ENCODE measurements at regions not wholly inside any gene's neighbourhood (a gene's known extent, or its start where the extent isn't known, plus 50 kb on each side); places are given as distances from the start of the nearest gene placed in this dataset.
A peak's percentile ranks its signal among the peaks of the same experiment; 100 is the strongest.

DNA sequence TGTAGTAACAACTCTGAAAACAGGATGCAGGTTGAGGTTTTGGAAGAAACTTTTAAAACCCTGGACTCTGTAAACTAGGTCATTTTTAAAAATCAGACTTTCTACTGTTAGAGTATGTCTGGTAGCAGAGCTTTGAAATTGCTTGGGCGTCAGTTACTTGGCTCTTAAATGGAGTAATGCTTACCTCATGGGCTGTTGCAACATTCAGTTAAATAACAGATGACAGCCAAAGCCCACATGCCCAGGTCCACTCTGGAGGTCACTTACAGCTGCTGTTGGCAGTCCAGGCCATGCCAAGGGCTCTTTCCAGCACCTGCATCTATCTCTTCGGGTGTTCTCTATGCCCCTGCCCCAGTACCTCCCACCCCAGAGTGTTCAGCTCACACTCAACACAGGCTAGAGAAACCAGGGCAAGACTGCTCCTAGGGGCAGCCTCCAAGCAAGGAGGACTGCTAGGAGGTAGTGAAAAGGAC is 96.4 kb downstream of the BANF2 start (continued):
- no peak for TF ChIP-seq SAFB2 (CRISPR knock-in tag; IDR thresholded peaks at IDR 0.05; ENCODE audit: borderline replicate concordance, low read depth)
- 0 out of 2 replicates have a peak, but pooled peaks have one; percentile 30 for TF ChIP-seq SMAD1 (CRISPR knock-in tag; IDR thresholded peaks at IDR 0.05; ENCODE audit: borderline replicate concordance, low read depth)
- peak; percentile 78 for TF ChIP-seq RARA (CRISPR knock-in tag; IDR thresholded peaks at IDR 0.05)
- TF ChIP-seq, protein P1, sequence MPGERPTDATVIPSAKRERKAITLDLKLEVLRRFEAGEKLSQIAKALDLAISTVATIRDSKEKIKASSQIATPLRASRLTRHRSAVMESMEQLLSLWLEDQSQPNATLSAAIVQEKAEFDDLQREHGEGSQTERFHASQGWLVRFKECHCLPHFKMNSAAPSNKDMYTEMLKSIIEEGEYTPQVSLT (CRISPR knock-in tag; IDR thresholded peaks at IDR 0.05; ENCODE audit: borderline replicate concordance, low read depth), result no peak
- peak; percentile 69; the same call in 1 of the 2 replicates for TF ChIP-seq YEATS4 (CRISPR knock-in tag; IDR thresholded peaks at IDR 0.05; ENCODE audit: borderline replicate concordance)
- no peak for TF ChIP-seq HMGA1 (CRISPR knock-in tag; conservative IDR thresholded peaks at IDR 0.05)
- TF ChIP-seq HNRNPK (IDR thresholded peaks at IDR 0.05; ENCODE audit: low read depth, low read length, poor library complexity, severe bottlenecking), result no peak
- TF ChIP-seq ERF (CRISPR knock-in tag; IDR thresholded peaks at IDR 0.05), result 0 out of 2 replicates have a peak, but pooled peaks have one; percentile 48
- no peak for TF ChIP-seq FOXP1 (IDR thresholded peaks at IDR 0.05)
- peak; percentile 40 for TF ChIP-seq FOXP1 (CRISPR knock-in tag; IDR thresholded peaks at IDR 0.05)
- TF ChIP-seq, protein P2, sequence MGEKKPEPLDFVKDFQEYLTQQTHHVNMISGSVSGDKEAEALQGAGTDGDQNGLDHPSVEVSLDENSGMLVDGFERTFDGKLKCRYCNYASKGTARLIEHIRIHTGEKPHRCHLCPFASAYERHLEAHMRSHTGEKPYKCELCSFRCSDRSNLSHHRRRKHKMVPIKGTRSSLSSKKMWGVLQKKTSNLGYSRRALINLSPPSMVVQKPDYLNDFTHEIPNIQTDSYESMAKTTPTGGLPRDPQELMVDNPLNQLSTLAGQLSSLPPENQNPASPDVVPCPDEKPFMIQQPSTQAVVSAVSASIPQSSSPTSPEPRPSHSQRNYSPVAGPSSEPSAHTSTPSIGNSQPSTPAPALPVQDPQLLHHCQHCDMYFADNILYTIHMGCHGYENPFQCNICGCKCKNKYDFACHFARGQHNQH (CRISPR knock-in tag; IDR thresholded peaks at IDR 0.05), result no peak; the same call in 1 of the 2 replicates
- TF ChIP-seq PHF20 (CRISPR knock-in tag; IDR thresholded peaks at IDR 0.05), result no peak
- TF ChIP-seq ZIK1 (CRISPR knock-in tag; IDR thresholded peaks at IDR 0.05; ENCODE audit: borderline replicate concordance, low read depth), result no peak
- TF ChIP-seq THAP11 (CRISPR knock-in tag; IDR thresholded peaks at IDR 0.05), result peak; percentile 65; the same call in 1 of the 2 replicates
- no peak for TF ChIP-seq DMAP1 (CRISPR knock-in tag; IDR thresholded peaks at IDR 0.05)
- TF ChIP-seq KLF15 (CRISPR knock-in tag; IDR thresholded peaks at IDR 0.05; ENCODE audit: borderline replicate concordance), result no peak
- peak; percentile 95 for TF ChIP-seq GATAD2A (CRISPR knock-in tag; IDR thresholded peaks at IDR 0.05)
- TF ChIP-seq ZBTB21 (CRISPR knock-in tag; IDR thresholded peaks at IDR 0.05), result peak; percentile 64; the same call in 1 of the 2 replicates
- no peak for TF ChIP-seq NBN (conservative IDR thresholded peaks at IDR 0.05)
- TF ChIP-seq HNF4A (CRISPR knock-in tag; IDR thresholded peaks at IDR 0.05), result peak; percentile 85
- TF ChIP-seq, protein P3, sequence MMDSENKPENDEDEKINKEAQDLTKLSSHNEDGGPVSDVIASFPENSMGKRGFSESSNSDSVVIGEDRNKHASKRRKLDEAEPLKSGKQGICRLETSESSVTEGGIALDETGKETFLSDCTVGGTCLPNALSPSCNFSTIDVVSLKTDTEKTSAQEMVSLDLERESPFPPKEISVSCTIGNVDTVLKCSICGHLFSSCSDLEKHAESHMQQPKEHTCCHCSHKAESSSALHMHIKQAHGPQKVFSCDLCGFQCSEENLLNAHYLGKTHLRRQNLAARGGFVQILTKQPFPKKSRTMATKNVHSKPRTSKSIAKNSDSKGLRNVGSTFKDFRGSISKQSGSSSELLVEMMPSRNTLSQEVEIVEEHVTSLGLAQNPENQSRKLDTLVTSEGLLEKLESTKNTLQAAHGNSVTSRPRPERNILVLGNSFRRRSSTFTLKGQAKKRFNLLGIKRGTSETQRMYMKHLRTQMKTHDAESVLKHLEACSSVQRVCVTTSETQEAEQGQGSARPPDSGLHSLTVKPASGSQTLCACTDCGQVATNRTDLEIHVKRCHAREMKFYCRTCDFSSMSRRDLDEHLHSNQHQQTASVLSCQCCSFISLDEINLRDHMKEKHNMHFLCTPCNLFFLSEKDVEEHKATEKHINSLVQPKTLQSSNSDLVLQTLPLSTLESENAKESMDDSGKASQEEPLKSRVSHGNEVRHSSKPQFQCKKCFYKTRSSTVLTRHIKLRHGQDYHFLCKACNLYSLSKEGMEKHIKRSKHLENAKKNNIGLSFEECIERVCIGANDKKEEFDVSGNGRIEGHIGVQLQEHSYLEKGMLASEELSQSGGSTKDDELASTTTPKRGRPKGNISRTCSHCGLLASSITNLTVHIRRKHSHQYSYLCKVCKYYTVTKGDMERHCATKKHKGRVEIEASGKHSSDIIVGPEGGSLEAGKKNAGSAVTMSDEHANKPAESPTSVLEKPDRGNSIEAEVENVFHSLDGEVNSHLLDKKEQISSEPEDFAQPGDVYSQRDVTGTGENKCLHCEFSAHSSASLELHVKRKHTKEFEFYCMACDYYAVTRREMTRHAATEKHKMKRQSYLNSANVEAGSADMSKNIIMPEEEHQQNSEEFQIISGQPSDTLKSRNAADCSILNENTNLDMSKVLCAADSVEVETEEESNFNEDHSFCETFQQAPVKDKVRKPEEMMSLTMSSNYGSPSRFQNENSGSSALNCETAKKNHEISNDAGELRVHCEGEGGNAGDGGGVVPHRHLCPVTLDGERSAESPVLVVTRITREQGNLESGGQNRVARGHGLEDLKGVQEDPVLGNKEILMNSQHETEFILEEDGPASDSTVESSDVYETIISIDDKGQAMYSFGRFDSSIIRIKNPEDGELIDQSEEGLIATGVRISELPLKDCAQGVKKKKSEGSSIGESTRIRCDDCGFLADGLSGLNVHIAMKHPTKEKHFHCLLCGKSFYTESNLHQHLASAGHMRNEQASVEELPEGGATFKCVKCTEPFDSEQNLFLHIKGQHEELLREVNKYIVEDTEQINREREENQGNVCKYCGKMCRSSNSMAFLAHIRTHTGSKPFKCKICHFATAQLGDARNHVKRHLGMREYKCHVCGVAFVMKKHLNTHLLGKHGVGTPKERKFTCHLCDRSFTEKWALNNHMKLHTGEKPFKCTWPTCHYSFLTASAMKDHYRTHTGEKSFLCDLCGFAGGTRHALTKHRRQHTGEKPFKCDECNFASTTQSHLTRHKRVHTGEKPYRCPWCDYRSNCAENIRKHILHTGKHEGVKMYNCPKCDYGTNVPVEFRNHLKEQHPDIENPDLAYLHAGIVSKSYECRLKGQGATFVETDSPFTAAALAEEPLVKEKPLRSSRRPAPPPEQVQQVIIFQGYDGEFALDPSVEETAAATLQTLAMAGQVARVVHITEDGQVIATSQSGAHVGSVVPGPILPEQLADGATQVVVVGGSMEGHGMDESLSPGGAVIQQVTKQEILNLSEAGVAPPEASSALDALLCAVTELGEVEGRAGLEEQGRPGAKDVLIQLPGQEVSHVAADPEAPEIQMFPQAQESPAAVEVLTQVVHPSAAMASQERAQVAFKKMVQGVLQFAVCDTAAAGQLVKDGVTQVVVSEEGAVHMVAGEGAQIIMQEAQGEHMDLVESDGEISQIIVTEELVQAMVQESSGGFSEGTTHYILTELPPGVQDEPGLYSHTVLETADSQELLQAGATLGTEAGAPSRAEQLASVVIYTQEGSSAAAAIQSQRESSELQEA (CRISPR knock-in tag; IDR thresholded peaks at IDR 0.05; ENCODE audit: not compliant biosample characterization), result no peak
- TF ChIP-seq CC2D1A (CRISPR knock-in tag; IDR thresholded peaks at IDR 0.05), result no peak
- TF ChIP-seq ZNF292 (CRISPR knock-in tag; IDR thresholded peaks at IDR 0.05; ENCODE audit: borderline replicate concordance, low read depth), result peak; percentile 46; the same call in 1 of the 2 replicates
- TF ChIP-seq NR1H2 (CRISPR knock-in tag; IDR thresholded peaks at IDR 0.05; ENCODE audit: borderline replicate concordance, low read depth), result no peak

All from HepG2 (cell line).